ENCODE measurements at regions not wholly inside any gene's neighbourhood (a gene's known extent, or its start where the extent isn't known, plus 50 kb on each side); places are given as distances from the start of the nearest gene placed in this dataset.

DNA sequence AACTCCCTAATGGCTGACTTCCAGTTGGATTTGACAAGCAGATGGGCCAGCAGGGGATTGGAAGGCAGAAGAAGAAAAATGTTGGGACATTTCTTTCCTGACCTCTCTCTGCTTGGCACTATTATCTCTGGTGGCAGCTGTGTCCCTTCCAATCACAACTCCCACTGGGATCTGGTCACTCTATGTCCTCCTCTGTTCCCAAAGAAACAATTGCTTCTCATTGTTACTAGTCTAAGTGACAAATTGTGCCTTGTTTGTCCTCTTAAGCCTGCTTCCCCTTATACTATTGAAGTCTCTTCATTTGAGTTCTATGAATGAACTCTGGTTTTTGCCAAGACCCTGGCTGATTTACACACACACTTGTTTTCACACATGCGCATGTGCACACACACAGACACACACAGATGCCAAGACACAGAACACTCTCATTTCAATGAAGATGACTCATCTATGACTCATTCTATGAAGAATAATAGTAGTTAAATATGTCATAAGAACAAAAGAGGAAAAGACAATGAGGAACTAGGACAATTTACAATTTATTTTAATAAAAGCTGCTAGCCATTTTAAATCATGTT lies 83.0 kb upstream of the FAR2 start:
- TF ChIP-seq EP300 (IDR thresholded peaks at IDR 0.05) (no peak), POLR2AphosphoS5 (IDR thresholded peaks at IDR 0.05) (peak in 2 of 4 donors; percentile 11 to 24)
- TF ChIP-seq, protein P1, sequence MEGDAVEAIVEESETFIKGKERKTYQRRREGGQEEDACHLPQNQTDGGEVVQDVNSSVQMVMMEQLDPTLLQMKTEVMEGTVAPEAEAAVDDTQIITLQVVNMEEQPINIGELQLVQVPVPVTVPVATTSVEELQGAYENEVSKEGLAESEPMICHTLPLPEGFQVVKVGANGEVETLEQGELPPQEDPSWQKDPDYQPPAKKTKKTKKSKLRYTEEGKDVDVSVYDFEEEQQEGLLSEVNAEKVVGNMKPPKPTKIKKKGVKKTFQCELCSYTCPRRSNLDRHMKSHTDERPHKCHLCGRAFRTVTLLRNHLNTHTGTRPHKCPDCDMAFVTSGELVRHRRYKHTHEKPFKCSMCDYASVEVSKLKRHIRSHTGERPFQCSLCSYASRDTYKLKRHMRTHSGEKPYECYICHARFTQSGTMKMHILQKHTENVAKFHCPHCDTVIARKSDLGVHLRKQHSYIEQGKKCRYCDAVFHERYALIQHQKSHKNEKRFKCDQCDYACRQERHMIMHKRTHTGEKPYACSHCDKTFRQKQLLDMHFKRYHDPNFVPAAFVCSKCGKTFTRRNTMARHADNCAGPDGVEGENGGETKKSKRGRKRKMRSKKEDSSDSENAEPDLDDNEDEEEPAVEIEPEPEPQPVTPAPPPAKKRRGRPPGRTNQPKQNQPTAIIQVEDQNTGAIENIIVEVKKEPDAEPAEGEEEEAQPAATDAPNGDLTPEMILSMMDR (IDR thresholded peaks at IDR 0.05), result no peak
